GM21360 (cell line): ENCODE measurements at regions not wholly inside any gene's neighbourhood (a gene's known extent, or its start where the extent isn't known, plus 50 kb on each side); places are given as distances from the start of the nearest gene placed in this dataset.
"Not testable (repeated sequence)": the region's sequence is repeated elsewhere in the genome, so short reads cannot be mapped to it uniquely, and the experiment has no call there.

Experiments used
- ATAC-seq: cut with Tn5 transposase; IDR thresholded peaks from one replicate; pipeline ENCODE4 v1.9.1; 2021; ENCODE audit warnings: mild to moderate bottlenecking, moderate library complexity; ENCODE audit not compliant: unreplicated experiment

GRCh38 chr3:153023896-153024295 is 138.1 kb upstream of the RAP2B start:
- ATAC-seq, result no peak

- ATAC-seq, result no peak
These were observed 136.0 kb upstream of the RAP2B start for GRCh38 chr3:153026026-153026425.

- ATAC-seq, result no peak
These were observed 133.6 kb upstream of the RAP2B start for GRCh38 chr3:153028381-153028780.

- no peak for ATAC-seq
These were observed 132.7 kb upstream of the RAP2B start for GRCh38 chr3:153029350-153029749.

GRCh38 chr3:153032891-153033290 is 129.1 kb upstream of the RAP2B start:
- no peak for ATAC-seq

GRCh38 chr3:153036846-153037245 is 125.2 kb upstream of the RAP2B start:
- ATAC-seq, result no peak

- ATAC-seq, result no peak
These were observed 123.7 kb upstream of the RAP2B start for GRCh38 chr3:153038367-153038766.

- ATAC-seq, result no peak
These were observed 123.2 kb upstream of the RAP2B start for GRCh38 chr3:153038779-153039178.

GRCh38 chr3:153041181-153041580 is 120.8 kb upstream of the RAP2B start:
- ATAC-seq, result no peak

GRCh38 chr3:153042088-153042487 is 119.9 kb upstream of the RAP2B start:
- no peak for ATAC-seq

- ATAC-seq, result no peak
These were observed 118.2 kb upstream of the RAP2B start for GRCh38 chr3:153043729-153044328.

GRCh38 chr3:153045150-153045549 is 116.9 kb upstream of the RAP2B start:
- no peak for ATAC-seq

- ATAC-seq, result no peak
These were observed 111.0 kb upstream of the RAP2B start for GRCh38 chr3:153050978-153051377.

GRCh38 chr3:153051427-153052095 is 110.5 kb upstream of the RAP2B start:
- ATAC-seq, result no peak

- ATAC-seq, result no peak
These were observed 109.9 kb upstream of the RAP2B start for GRCh38 chr3:153052096-153052460.

GRCh38 chr3:153055217-153055616 is 106.8 kb upstream of the RAP2B start:
- no peak for ATAC-seq

- no peak for ATAC-seq
These were observed 106.2 kb upstream of the RAP2B start for GRCh38 chr3:153055779-153056178.

GRCh38 chr3:153058031-153058688 is 103.9 kb upstream of the RAP2B start:
- ATAC-seq, result not testable (repeated sequence)

GRCh38 chr3:153060346-153060745 is 101.7 kb upstream of the RAP2B start:
- no peak for ATAC-seq

- ATAC-seq, result no peak
These were observed 100.0 kb upstream of the RAP2B start for GRCh38 chr3:153061938-153062528.

- ATAC-seq, result no peak
These were observed 98.7 kb upstream of the RAP2B start for GRCh38 chr3:153063337-153063736.

- no peak for ATAC-seq
These were observed 95.0 kb upstream of the RAP2B start for GRCh38 chr3:153066983-153067382.
